Spinal cord (tissue), 9 donors: ENCODE measurements at regions not wholly inside any gene's neighbourhood (a gene's known extent, or its start where the extent isn't known, plus 50 kb on each side); places are given as distances from the start of the nearest gene placed in this dataset.
"Not testable (repeated sequence)": the region's sequence is repeated elsewhere in the genome, so short reads cannot be mapped to it uniquely, and the experiment has no call there.

ENCODE experiments used
- DNase-seq, 6 donors: peaks; one replicate each; pipeline versions ENCODE4 v3.0.0 to v3.0.0-alpha.2; 2013 to 2015; ENCODE audit warnings: low spot score in 6 of 6, low read depth in 4 of 6
- H3K27ac ChIP-seq: one replicate; pipeline ENCODE4 v1.5.1; 2013; ENCODE audit warnings: low read depth, low read length, control low read depth
- H3K27me3 ChIP-seq: one replicate; pipeline ENCODE4 v1.6.1; 2013; ENCODE audit warnings: low read length; ENCODE audit not compliant: control insufficient read depth, insufficient read depth
- H3K36me3 ChIP-seq: one replicate; pipeline ENCODE4 v1.6.1; 2013; ENCODE audit warnings: low read length; ENCODE audit not compliant: control insufficient read depth, insufficient read depth
- H3K4me1 ChIP-seq: one replicate; pipeline ENCODE4 v1.6.1; 2013; ENCODE audit warnings: low read length; ENCODE audit not compliant: control insufficient read depth, insufficient read depth
- H3K4me3 ChIP-seq: one replicate; pipeline ENCODE4 v1.5.1; 2013; ENCODE audit warnings: low read depth, low read length, control low read depth
- H3K9me3 ChIP-seq: one replicate; pipeline ENCODE4 v1.6.1; 2013; ENCODE audit warnings: low read length; ENCODE audit not compliant: control insufficient read depth, insufficient read depth
- WGBS: methylation state at CpG from one replicate; pipeline ENCODE4 v1.1.5; 2013; ENCODE audit warnings: missing lambda C conversion rate; ENCODE audit not compliant: insufficient coverage; 5-methylcytosine and 5-hydroxymethylcytosine counted together
- donor health status: healthy.

GRCh38 chr4:94063084-94063483, 144.6 kb upstream of the SMARCAD1 start:
- H3K4me1 ChIP-seq: no peaks in the 10 kb centered on the region
- H3K4me3 ChIP-seq: no peak overlapping the region
- no peak overlapping the region for H3K27ac ChIP-seq
- no peaks in the 10 kb centered on the region for H3K9me3 ChIP-seq
- no peak for DNase-seq
- H3K27me3 ChIP-seq: no peaks in the 10 kb centered on the region
- WGBS: 82% methylated on average over 2 of the region's 4 CpGs
- H3K36me3 ChIP-seq: no peaks in the 10 kb centered on the region

GRCh38 chr4:94068753-94069719, 138.6 kb upstream of the SMARCAD1 start:
- peak in 2 of 6 donors; percentile 2 to 9 for DNase-seq
- H3K27ac ChIP-seq: no peak overlapping the region
- no peaks in the 10 kb centered on the region for H3K9me3 ChIP-seq
- H3K27me3 ChIP-seq: no peaks in the 10 kb centered on the region
- 14% methylated on average over 6 of the region's 8 CpGs for WGBS
- H3K36me3 ChIP-seq: no peaks in the 10 kb centered on the region
- no peak overlapping the region for H3K4me3 ChIP-seq
- H3K4me1 ChIP-seq: no peaks in the 10 kb centered on the region

- no peak for DNase-seq
- WGBS: 80% methylated on average over 1 of the region's 1 CpG
- Histone ChIP-seq H3K27me3 (no peaks in the 10 kb centered on the region), H3K36me3 (no peaks in the 10 kb centered on the region), H3K27ac (no peak overlapping the region), H3K9me3 (peaks cover 4% of the 10 kb centered on the region), H3K4me3 (no peak overlapping the region), H3K4me1 (no peaks in the 10 kb centered on the region)
Observed at GRCh38 chr4:94076498-94076897, 131.2 kb upstream of the SMARCAD1 start.

- Histone ChIP-seq H3K4me1 (no peaks in the 10 kb centered on the region), H3K36me3 (no peaks in the 10 kb centered on the region), H3K27me3 (no peaks in the 10 kb centered on the region), H3K27ac (no peak overlapping the region), H3K9me3 (peaks cover 5% of the 10 kb centered on the region), H3K4me3 (no peak overlapping the region)
- DNase-seq: no peak
- WGBS: 72% methylated on average over 3 of the region's 3 CpGs
Observed at GRCh38 chr4:94084155-94084554, 123.5 kb upstream of the SMARCAD1 start.

- WGBS: 56% methylated on average over 5 of the region's 8 CpGs
- H3K9me3 ChIP-seq, H3K4me1 ChIP-seq, H3K27me3 ChIP-seq, H3K27ac ChIP-seq, H3K36me3 ChIP-seq, DNase-seq, H3K4me3 ChIP-seq: not testable (repeated sequence)
Observed at GRCh38 chr4:94099141-94099540, 108.5 kb upstream of the SMARCAD1 start.

- Histone ChIP-seq H3K4me3 (no peak overlapping the region), H3K36me3 (no peaks in the 10 kb centered on the region), H3K27ac (no peak overlapping the region), H3K4me1 (no peaks in the 10 kb centered on the region), H3K27me3 (no peaks in the 10 kb centered on the region), H3K9me3 (no peaks in the 10 kb centered on the region)
- WGBS: 86% methylated on average over 1 of the region's 1 CpG
- no peak for DNase-seq
Observed at GRCh38 chr4:94112644-94113043, 95.0 kb upstream of the SMARCAD1 start.

GRCh38 chr4:94115687-94116086, 92.0 kb upstream of the SMARCAD1 start:
- no peak overlapping the region for H3K27ac ChIP-seq
- H3K4me1 ChIP-seq: no peaks in the 10 kb centered on the region
- no peaks in the 10 kb centered on the region for H3K9me3 ChIP-seq
- H3K4me3 ChIP-seq: no peak overlapping the region
- no CpG with 5 or more reads among the region's 2 CpGs for WGBS
- H3K36me3 ChIP-seq: no peaks in the 10 kb centered on the region
- H3K27me3 ChIP-seq: no peaks in the 10 kb centered on the region
- peak in 1 of 6 donors; percentile 1 for DNase-seq

- Histone ChIP-seq H3K36me3 (no peaks in the 10 kb centered on the region), H3K27ac (no peak overlapping the region), H3K9me3 (no peaks in the 10 kb centered on the region), H3K4me3 (no peak overlapping the region), H3K4me1 (no peaks in the 10 kb centered on the region), H3K27me3 (no peaks in the 10 kb centered on the region)
- no CpG with 5 or more reads among the region's 2 CpGs for WGBS
- DNase-seq: no peak
Observed at GRCh38 chr4:94116842-94117241, 90.8 kb upstream of the SMARCAD1 start.

- H3K36me3 ChIP-seq: no peaks in the 10 kb centered on the region
- no CpG with 5 or more reads among the region's 4 CpGs for WGBS
- H3K27me3 ChIP-seq: no peaks in the 10 kb centered on the region
- H3K4me3 ChIP-seq: no peak overlapping the region
- no peak overlapping the region for H3K27ac ChIP-seq
- peak in 4 of 6 donors; percentile 3 to 73 (median 26) for DNase-seq
- H3K9me3 ChIP-seq: no peaks in the 10 kb centered on the region
- no peaks in the 10 kb centered on the region for H3K4me1 ChIP-seq
Observed at GRCh38 chr4:94126669-94127068, 81.0 kb upstream of the SMARCAD1 start.
